AG10803 (cell line): ENCODE measurements at regions not wholly inside any gene's neighbourhood (a gene's known extent, or its start where the extent isn't known, plus 50 kb on each side); places are given as distances from the start of the nearest gene placed in this dataset.
A peak's percentile ranks its signal among the peaks of the same experiment; 100 is the strongest.
"Not testable (repeated sequence)": the region's sequence is repeated elsewhere in the genome, so short reads cannot be mapped to it uniquely, and the experiment has no call there.

Experiments used
- DNase-seq: peaks from one replicate; pipeline ENCODE4 v3.0.0; 2010; ENCODE audit warnings: low read depth
- H3K4me3 ChIP-seq: 2 replicates; pipeline ENCODE4 v1.5.1; 2011; ENCODE audit warnings: mild to moderate bottlenecking, low read length, control low read depth
- TF ChIP-seq, protein P1 (sequence below): conservative IDR thresholded peaks from 2 replicates; pipeline ENCODE4 v1.5.1; 2011; ENCODE audit warnings: mild to moderate bottlenecking, low read length, control low read depth, inconsistent platforms

DNA sequence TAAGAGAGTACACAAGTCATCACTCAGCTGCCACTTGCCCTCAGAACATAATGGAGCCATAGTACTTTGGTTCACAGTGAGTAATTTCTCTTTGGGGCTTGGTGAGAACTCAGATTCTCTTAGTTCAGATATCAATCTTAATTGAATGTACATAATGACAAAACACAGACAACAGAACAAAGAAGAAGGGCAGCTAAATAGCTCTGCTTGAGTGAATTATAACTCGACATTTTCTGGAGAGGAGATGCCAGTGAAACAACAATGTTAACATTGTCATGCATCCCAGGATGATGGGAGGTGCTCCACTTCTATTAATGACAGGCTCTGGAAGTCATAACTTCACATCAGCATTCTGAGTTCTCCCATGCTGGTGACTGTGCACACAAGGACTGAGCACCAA lies 508.1 kb downstream of the TMEM135 start:
- no peak for DNase-seq
- TF ChIP-seq, protein P1, sequence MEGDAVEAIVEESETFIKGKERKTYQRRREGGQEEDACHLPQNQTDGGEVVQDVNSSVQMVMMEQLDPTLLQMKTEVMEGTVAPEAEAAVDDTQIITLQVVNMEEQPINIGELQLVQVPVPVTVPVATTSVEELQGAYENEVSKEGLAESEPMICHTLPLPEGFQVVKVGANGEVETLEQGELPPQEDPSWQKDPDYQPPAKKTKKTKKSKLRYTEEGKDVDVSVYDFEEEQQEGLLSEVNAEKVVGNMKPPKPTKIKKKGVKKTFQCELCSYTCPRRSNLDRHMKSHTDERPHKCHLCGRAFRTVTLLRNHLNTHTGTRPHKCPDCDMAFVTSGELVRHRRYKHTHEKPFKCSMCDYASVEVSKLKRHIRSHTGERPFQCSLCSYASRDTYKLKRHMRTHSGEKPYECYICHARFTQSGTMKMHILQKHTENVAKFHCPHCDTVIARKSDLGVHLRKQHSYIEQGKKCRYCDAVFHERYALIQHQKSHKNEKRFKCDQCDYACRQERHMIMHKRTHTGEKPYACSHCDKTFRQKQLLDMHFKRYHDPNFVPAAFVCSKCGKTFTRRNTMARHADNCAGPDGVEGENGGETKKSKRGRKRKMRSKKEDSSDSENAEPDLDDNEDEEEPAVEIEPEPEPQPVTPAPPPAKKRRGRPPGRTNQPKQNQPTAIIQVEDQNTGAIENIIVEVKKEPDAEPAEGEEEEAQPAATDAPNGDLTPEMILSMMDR, result no peak
- H3K4me3 ChIP-seq, result no peak overlapping the region

DNA sequence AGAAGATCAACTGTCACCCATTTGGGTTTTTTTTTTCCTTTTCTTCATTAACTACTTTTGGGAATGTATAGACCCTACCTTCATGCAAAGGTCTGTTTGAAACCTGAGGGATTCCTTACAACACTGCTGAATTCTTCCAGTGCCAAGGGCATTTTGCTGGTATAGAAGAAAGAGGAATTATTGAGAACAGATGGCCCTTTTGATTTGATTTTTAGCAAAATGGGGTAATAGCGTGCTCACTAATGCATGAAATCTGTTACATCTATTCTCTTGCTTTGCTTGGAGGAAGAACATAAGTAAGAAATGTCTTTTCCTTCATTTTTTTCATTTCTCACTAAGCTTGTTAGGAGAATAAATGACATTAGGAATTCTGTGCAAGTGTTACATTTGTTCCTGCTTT lies 501.9 kb downstream of the TMEM135 start:
- H3K4me3 ChIP-seq, result no peak overlapping the region
- DNase-seq, result no peak
- TF ChIP-seq, protein P1, result no peak

DNA sequence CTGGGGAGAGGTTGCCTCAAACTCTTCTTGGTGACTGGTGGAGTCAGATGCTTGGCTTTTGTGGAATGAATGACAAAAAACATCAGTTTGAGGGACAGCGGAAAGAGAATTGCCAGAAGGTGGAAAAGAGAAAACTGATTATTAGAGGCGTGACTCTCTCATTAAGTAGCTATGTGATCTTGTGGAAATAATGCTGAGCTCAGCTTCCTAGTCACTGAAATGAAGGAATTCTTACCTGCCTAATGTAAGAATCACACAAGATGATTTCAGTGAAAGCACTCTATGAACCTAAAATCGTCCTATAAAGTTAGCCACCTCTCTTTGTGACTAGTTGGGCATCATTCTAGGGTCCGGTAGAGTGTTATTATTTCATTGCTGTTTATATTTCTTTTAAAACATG lies 498.8 kb downstream of the TMEM135 start:
- no peak for DNase-seq
- TF ChIP-seq, protein P1, result no peak
- H3K4me3 ChIP-seq, result no peak overlapping the region

DNA sequence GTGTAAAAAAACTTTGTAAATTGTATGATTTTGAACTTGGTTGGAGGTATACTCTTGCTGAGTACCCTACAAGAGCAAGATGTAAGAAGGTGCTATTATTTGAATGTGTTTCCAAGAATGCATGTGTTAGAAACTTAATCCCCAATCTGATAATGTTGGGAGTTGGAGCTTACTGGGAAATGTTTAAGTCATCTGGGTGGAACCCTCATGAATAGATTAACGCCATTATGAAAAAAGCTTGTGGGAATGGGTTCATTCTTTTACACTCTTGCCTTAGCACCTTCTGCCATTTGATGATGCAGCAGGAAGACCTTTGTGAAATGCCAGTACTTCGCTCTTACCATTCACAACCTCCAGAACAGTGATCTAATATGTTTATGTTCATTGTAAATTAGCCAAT lies 498.3 kb downstream of the TMEM135 start:
- TF ChIP-seq, protein P1, result no peak
- no peak for DNase-seq
- no peak overlapping the region for H3K4me3 ChIP-seq

DNA sequence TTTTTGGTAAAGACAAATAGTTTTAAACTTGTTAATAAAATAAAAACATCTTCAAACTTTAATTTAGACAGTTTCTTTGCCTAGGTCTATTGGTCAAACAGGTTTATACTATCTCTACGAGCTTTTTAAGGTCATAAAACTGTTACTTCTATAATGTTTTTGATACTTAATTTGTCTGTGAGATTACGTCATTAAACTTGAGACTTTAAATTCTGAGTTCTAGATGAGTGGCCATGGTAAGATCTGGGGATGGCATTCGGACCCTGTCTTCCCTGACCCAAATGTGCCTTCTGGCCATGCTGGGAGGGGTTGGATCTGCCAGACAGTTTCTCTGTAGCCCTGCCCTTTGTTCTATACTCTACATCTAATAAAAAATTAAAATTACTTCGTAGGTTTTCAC lies 497.8 kb downstream of the TMEM135 start:
- TF ChIP-seq, protein P1, result no peak
- H3K4me3 ChIP-seq, result no peak overlapping the region
- no peak for DNase-seq

DNA sequence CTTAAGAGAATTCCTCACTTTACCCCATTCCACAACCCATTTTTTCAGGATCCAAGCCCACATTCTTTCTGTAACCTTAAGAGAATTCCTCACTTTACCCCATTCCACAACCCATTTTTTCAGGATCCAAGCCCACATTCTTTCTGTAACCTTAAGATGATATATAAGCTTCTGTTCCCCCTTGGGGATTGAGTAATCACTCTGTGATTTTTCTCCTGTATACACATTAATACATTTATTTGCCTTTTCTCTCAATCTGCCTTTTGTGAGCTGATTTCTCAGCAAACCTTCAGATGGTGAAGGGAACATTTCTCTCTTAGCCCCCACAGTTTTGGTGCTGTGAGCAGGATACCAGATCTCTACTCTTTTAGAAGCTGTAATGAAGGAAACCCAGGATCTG lies 494.1 kb downstream of the TMEM135 start:
- H3K4me3 ChIP-seq, result not testable (repeated sequence)
- DNase-seq, result peak; percentile 51

DNA sequence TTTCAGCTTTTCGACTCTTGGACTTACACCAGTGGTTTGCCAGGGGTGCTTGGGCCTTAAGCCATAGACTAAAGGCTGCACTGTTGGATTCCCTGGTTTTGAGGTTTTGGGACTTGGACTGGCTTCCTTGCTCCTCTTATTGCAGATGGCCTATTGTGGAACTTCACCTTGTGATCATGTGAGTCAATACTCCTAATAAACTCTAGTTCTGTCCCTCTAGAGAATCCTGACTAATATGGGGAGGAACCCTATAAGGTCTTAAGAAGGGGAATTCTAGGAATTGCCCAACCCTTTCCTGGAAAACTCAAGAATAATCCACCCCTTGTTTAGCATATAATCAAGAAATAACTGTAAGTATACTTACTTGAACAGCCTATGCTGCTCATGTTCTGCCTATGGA lies 491.8 kb downstream of the TMEM135 start:
- TF ChIP-seq, protein P1, result no peak
- DNase-seq, result peak; percentile 1
- no peak overlapping the region for H3K4me3 ChIP-seq

DNA sequence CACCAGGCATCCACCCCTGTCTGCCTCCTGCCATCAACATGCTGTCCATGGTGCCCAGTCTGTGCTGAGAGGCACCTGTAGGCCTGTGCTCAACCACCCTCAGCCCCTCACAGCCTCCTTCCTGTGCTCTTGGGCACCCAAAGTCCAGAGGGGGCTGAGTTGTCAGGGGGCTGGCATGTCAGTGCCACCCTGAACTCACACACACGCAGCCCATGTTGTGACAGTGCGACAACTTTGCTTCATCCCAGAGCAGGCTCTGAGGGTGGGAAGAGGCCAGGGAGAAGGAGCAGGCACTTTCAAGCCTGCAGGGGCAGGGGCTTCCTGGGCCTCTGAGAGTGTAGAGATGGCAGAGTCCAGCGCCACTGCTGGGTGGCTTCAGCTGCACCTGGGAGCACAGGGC lies 491.0 kb downstream of the TMEM135 start:
- TF ChIP-seq, protein P1, result no peak
- no peak for DNase-seq
- H3K4me3 ChIP-seq, result no peak overlapping the region
